GM18867 (cell line): ENCODE measurements at regions not wholly inside any gene's neighbourhood (a gene's known extent, or its start where the extent isn't known, plus 50 kb on each side); places are given as distances from the start of the nearest gene placed in this dataset.
A peak's percentile ranks its signal among the peaks of the same experiment; 100 is the strongest.

Experiments
- ATAC-seq: cut with Tn5 transposase; IDR thresholded peaks from one replicate; pipeline ENCODE4 v1.9.1; 2021; ENCODE audit warnings: mild to moderate bottlenecking, moderate library complexity; ENCODE audit not compliant: unreplicated experiment

DNA sequence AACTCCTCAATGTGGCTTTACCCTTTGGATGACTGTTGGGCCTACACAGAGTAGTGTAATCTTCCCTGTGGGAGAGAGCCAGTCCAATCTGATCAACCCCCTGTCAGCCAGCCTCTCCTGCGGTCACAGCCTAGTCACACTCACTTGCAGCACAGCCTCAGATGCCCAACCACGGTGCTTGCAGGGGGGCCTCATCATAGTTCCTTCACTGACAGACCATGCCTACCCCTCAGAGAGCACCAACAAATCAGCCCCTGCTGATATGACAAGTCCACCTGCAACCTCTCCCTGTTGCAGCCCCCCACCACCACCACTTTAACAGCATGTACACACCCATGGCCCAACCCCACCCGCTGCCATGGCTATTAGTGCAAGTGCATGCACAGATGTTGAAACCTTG, 146.8 kb downstream of the HMGN5 start:
- no peak for ATAC-seq

DNA sequence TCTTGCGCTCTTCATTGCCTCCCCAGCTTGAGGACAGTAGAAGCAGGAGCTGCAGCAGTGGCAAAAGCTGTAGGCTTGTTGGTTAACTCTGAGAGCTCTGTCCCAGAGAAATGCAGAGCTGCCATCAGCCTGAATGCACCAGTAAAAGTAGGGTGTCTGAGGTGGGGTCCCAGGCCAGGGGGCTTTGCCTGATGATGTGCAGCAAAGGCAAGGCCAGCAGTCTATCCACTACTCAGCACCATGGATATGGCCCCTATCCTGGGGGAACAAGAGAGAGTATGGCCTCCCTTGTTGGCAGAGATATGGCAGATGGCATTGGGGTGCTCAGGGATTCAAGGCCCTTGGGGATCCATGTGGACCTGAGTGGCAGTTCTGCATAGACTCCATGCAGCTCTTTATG, 180.2 kb downstream of the HMGN5 start:
- ATAC-seq = no peak

DNA sequence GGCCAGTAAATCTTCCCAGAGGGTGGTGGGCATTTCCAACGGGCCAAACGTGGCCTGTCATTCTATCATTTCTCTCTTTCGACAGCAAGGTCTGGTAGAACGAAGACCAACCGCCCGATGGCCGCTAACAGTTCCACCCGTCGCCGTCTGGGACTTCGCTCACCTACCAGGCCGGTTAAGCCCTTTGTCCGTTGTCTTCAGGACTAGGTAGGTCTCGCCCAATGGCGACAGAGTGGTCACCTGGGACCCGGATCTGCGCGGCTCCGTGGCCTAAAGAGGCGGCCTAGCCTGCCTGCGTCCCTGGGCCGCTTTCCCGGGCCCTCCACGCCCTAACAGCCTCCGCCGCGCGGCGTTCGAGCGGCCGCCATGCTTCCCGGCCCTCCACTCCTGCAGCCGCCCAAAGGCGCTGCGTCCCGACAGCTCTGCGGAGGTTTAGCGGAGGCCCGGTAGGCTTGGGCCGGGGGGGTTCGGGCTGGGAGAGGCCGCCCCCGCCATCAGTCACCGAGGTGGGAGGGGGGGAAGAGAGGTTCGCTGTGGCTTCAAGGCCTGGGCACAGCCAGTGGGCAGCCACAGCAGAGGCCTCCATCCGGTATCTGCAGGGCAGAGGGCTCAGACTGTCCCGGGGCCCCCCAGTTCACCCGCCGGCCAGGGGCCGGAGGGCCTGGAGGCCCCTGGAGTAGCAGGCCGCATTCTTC, 194.0 kb upstream of the BRWD3 start:
- ATAC-seq = no peak

DNA sequence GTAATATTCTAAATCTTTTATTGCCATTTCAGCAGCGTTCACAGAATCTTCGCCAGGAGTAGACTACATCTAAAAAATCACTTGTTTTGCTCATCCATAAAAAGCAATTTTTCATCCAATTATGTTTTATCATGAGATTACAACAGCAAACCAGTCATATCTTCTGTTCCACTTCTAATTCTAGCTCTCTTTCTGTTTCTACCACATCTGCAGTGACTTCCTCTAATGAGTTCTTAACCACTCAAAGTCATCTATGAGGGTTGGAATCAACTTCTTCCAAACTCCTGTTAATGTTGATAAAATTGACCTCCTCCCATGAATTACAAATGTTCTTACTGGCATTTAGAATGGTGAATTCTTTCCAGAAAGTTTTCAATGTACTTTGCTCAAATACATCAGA, 174.4 kb upstream of the BRWD3 start:
- peak; percentile 68 for ATAC-seq
